B cell (primary cell): ENCODE measurements at regions not wholly inside any gene's neighbourhood (a gene's known extent, or its start where the extent isn't known, plus 50 kb on each side); places are given as distances from the start of the nearest gene placed in this dataset.

Experiments used
- ATAC-seq: fragments of 200-7000 bp; cut with Tn5 transposase; one replicate; pipeline ENCODE4 v1.10.0; 2021; ENCODE audit warnings: low read depth, mild to moderate bottlenecking, moderate number of reproducible peaks, moderate library complexity
- CTCF ChIA-PET: fragments of 350-600 bp; sonication (Branson Sonifier 250); formaldehyde crosslinking; loops from one replicate; lab custom pipeline; 2021; ENCODE audit warnings: antibody characterized with exemption, inconsistent platforms; lab: Charles Lee
- POLR2A ChIA-PET: fragments of 350-600 bp; sonication (Branson Sonifier 250); formaldehyde crosslinking; loops from one replicate; lab custom pipeline; 2021; ENCODE audit warnings: antibody characterized with exemption; lab: Charles Lee
- DNase-seq: peaks from one replicate; pipeline ENCODE4 v3.0.0; 2013
- H2AFZ ChIP-seq: 2 replicates; pipeline ENCODE4 v1.6.1; 2012; ENCODE audit warnings: mild to moderate bottlenecking, low read depth, low read length; ENCODE audit not compliant: insufficient read depth, poor library complexity, severe bottlenecking
- H3K27ac ChIP-seq, 2 donors: 1 replicate in 1 of 2; 2 replicates in 1 of 2; pipeline ENCODE4 v1.5.1; 2012 to 2013; ENCODE audit warnings: low read length in 2 of 2, mild to moderate bottlenecking in 2 of 2, moderate library complexity in 1 of 2
- H3K27me3 ChIP-seq, 4 experiments: fragments of 200-600 bp in 1 of 4; sonication (generic) in 1 of 4; replicated peaks in 1 of 4; 1 replicate in 2 of 4; 2 replicates in 2 of 4; pipeline versions ENCODE4 v1.6.1 to v1.7.0; 2013 to 2016; ENCODE audit warnings: low read length in 3 of 4, mild to moderate bottlenecking in 2 of 4, mixed read lengths in 1 of 4, moderate library complexity in 1 of 4; ENCODE audit not compliant: insufficient read depth in 4 of 4, control insufficient read depth in 3 of 4; ENCODE audit errors: control extremely low read depth in 1 of 4
- H3K36me3 ChIP-seq, 2 experiments: replicated peaks in 1 of 2; 1 replicate in 1 of 2; 2 replicates in 1 of 2; pipeline versions ENCODE4 v1.6.1 to v1.7.1; 2013; ENCODE audit warnings: low read length in 1 of 2; ENCODE audit not compliant: insufficient read depth in 2 of 2, control insufficient read depth in 1 of 2; ENCODE audit errors: control extremely low read depth in 1 of 2, extremely low read depth in 1 of 2
- H3K4me1 ChIP-seq, 2 donors: fragments of 200-600 bp in 1 of 2; sonication (generic) in 1 of 2; 1 replicate in 1 of 2; 2 replicates in 1 of 2; pipeline versions ENCODE4 v1.5.1 to v1.6.1; 2013 to 2017; ENCODE audit warnings: low read length in 2 of 2; ENCODE audit not compliant: control insufficient read depth in 2 of 2, insufficient read depth in 2 of 2
- H3K4me2 ChIP-seq: replicated peaks from 2 replicates; pipeline ENCODE3; 2012; ENCODE audit warnings: mild to moderate bottlenecking, low read depth, low read length; ENCODE audit not compliant: poor library complexity, severe bottlenecking
- H3K4me3 ChIP-seq, 5 experiments: fragments of 200-600 bp in 1 of 5; sonication (generic) in 1 of 5; 1 replicate in 3 of 5; 2 replicates in 2 of 5; pipeline versions ENCODE4 v1.5.1 to v1.7.0; 2011 to 2016; ENCODE audit warnings: low read length in 4 of 5, mild to moderate bottlenecking in 4 of 5, low read depth in 2 of 5, control low read depth in 1 of 5, moderate library complexity in 1 of 5; ENCODE audit not compliant: insufficient read depth in 1 of 5; ENCODE audit errors: control extremely low read depth in 1 of 5, extremely low read depth in 1 of 5
- H3K79me2 ChIP-seq: fragments of 200-600 bp; sonication (generic); one replicate; pipeline ENCODE4 v1.6.0; 2016; ENCODE audit warnings: low read length; ENCODE audit not compliant: control insufficient read depth, insufficient read depth
- H3K9ac ChIP-seq: fragments of 200-600 bp; sonication (generic); 2 replicates; pipeline ENCODE4 v1.6.1; 2017; ENCODE audit warnings: mild to moderate bottlenecking, low read length, moderate library complexity
- H3K9me3 ChIP-seq, 3 donors: one replicate each; pipeline versions ENCODE4 v1.6.1 to v1.7.1; 2013; ENCODE audit warnings: low read length in 2 of 3; ENCODE audit not compliant: control insufficient read depth in 2 of 3, insufficient read depth in 1 of 3; ENCODE audit errors: control extremely low read depth in 1 of 3
- H4K20me1 ChIP-seq: 2 replicates; pipeline ENCODE4 v1.6.0; 2012; ENCODE audit warnings: mild to moderate bottlenecking, low read length; ENCODE audit not compliant: insufficient read depth, control insufficient read depth, poor library complexity, severe bottlenecking
- H3K27ac Mint-ChIP-seq: one replicate; pipeline ENCODE4 v1.8.0; 2021; ENCODE audit warnings: mixed read lengths
- H3K27me3 Mint-ChIP-seq: one replicate; pipeline ENCODE4 v1.8.0; 2021; ENCODE audit warnings: mixed read lengths
- H3K4me1 Mint-ChIP-seq: one replicate; pipeline ENCODE4 v1.8.0; 2021; ENCODE audit warnings: mixed read lengths
- H3K4me3 Mint-ChIP-seq: one replicate; pipeline ENCODE4 v1.8.0; 2021; ENCODE audit warnings: mixed read lengths
- H3K9me3 Mint-ChIP-seq: one replicate; pipeline ENCODE4 v1.8.0; 2022; ENCODE audit warnings: mixed read lengths; ENCODE audit not compliant: insufficient read depth
- CTCF ChIP-seq: fragments of 200-600 bp; IDR thresholded peaks from one replicate; pipeline ENCODE4 v1.8.0; 2022; ENCODE audit warnings: antibody characterized with exemption, mild to moderate bottlenecking
- EZH2 ChIP-seq: IDR thresholded peaks from 2 replicates; pipeline ENCODE4 v1.6.1; 2012; ENCODE audit warnings: borderline replicate concordance, low read depth, mild to moderate bottlenecking, moderate library complexity, low read length; ENCODE audit not compliant: insufficient read depth, poor library complexity, severe bottlenecking
- WGBS: methylation state at CpG from one replicate; pipeline ENCODE4 v1.1.5; 2013; ENCODE audit warnings: missing lambda C conversion rate; ENCODE audit not compliant: insufficient coverage; 5-methylcytosine and 5-hydroxymethylcytosine counted together
- intact Hi-C: fragments of 100-400 bp; cut with micrococcal nuclease; formaldehyde crosslinking; loops from one replicate; pipeline ENCODE4 v1.10.0; 2022

GRCh38 chr2:76678383-76679024 is 843.7 kb downstream of the LRRTM4 start:
- no peaks in the 10 kb centered on the region for H3K79me2 ChIP-seq
- CTCF ChIA-PET: no interaction called here
- H3K9me3 Mint-ChIP-seq: no peaks in the 10 kb centered on the region
- WGBS: no CpG with 5 or more reads among the region's 3 CpGs
- TF ChIP-seq EZH2 (no peak), CTCF (no peak)
- no peak overlapping the region for H3K4me3 Mint-ChIP-seq
- ATAC-seq: no peak
- H3K27me3 ChIP-seq: no peaks in the 10 kb centered on the region
- no peak overlapping the region for H3K4me2 ChIP-seq
- no peaks in the 10 kb centered on the region for H3K4me1 ChIP-seq
- POLR2A ChIA-PET: no interaction called here
- intact Hi-C loops: no loop called here
- no peak overlapping the region for H3K27ac ChIP-seq
- H2AFZ ChIP-seq: no peak overlapping the region
- H3K36me3 ChIP-seq: no peaks in the 10 kb centered on the region
- H3K4me1 Mint-ChIP-seq: no peaks in the 10 kb centered on the region
- no peaks in the 10 kb centered on the region for H3K9me3 ChIP-seq
- no peaks in the 10 kb centered on the region for H3K27me3 Mint-ChIP-seq
- H4K20me1 ChIP-seq: no peaks in the 10 kb centered on the region
- H3K4me3 ChIP-seq: no peak overlapping the region
- DNase-seq: no peak
- no peak overlapping the region for H3K27ac Mint-ChIP-seq
- H3K9ac ChIP-seq: no peak overlapping the region

- Histone ChIP-seq H3K79me2 (no peaks in the 10 kb centered on the region), H4K20me1 (no peaks in the 10 kb centered on the region), H3K4me2 (no peak overlapping the region), H3K4me3 (no peak overlapping the region), H3K27ac (no peak overlapping the region), H3K4me1 (no peaks in the 10 kb centered on the region), H3K9me3 (no peaks in the 10 kb centered on the region), H3K27me3 (no peaks in the 10 kb centered on the region), H3K36me3 (no peaks in the 10 kb centered on the region), H2AFZ (no peak overlapping the region), H3K9ac (no peak overlapping the region)
- ChIA-PET POLR2A (no interaction called here), CTCF (no interaction called here)
- TF ChIP-seq CTCF (no peak), EZH2 (no peak)
- intact Hi-C loops: no loop called here
- Mint-ChIP-seq H3K4me1 (no peaks in the 10 kb centered on the region), H3K27me3 (no peaks in the 10 kb centered on the region), H3K4me3 (no peak overlapping the region), H3K27ac (no peak overlapping the region), H3K9me3 (no peaks in the 10 kb centered on the region)
- no peak for ATAC-seq
- DNase-seq: no peak
Observed at GRCh38 chr2:76675212-76675611, 847.0 kb downstream of the LRRTM4 start.
